Gastroesophageal sphincter (tissue), 2 donors: ENCODE measurements at regions not wholly inside any gene's neighbourhood (a gene's known extent, or its start where the extent isn't known, plus 50 kb on each side); places are given as distances from the start of the nearest gene placed in this dataset.

Source experiments
- EP300 ChIP-seq: sonication (generic); formaldehyde crosslinking; IDR thresholded peaks from one replicate; pipeline ENCODE4 v1.6.1; 2017; ENCODE audit warnings: antibody characterized with exemption, mild to moderate bottlenecking
- POLR2A ChIP-seq, 2 donors: fragments of 450-650 bp; IDR thresholded peaks; one replicate each; pipeline ENCODE4 v1.6.1; 2017; ENCODE audit warnings: antibody characterized with exemption in 2 of 2, mild to moderate bottlenecking in 2 of 2, moderate library complexity in 1 of 2

GRCh38 chr9:79123415-79123814 lies 448.4 kb upstream of the TLE4 start:
- TF ChIP-seq POLR2A (IDR thresholded peaks at IDR 0.05) (no peak), EP300 (no peak)
